Keratinocyte (primary cell): ENCODE measurements at regions not wholly inside any gene's neighbourhood (a gene's known extent, or its start where the extent isn't known, plus 50 kb on each side); places are given as distances from the start of the nearest gene placed in this dataset.

Source experiments
- CTCF ChIP-seq, 3 experiments: IDR thresholded peaks in 1 of 3; conservative IDR thresholded peaks in 1 of 3; optimal IDR thresholded peaks in 1 of 3; 2 replicates in 2 of 3; 3 replicates in 1 of 3; pipeline versions ENCODE3 to v1.5.1; 2011; ENCODE audit warnings: low read length in 3 of 3, mild to moderate bottlenecking in 3 of 3, moderate library complexity in 2 of 3, control low read depth in 1 of 3, inconsistent platforms in 1 of 3; ENCODE audit not compliant: insufficient read depth in 2 of 3; ENCODE audit errors: extremely low read depth in 1 of 3
- EZH2 ChIP-seq: IDR thresholded peaks from one replicate; pipeline ENCODE4 v1.6.1; 2012; ENCODE audit warnings: inconsistent platforms, mild to moderate bottlenecking, low read length, moderate library complexity

GRCh38 chr3:99481561-99481960, 156.8 kb upstream of the COL8A1 start:
- no peak for TF ChIP-seq CTCF (optimal IDR thresholded peaks at IDR 0.05 in 1 of 3, IDR thresholded peaks at IDR 0.05 in 1 of 3, conservative IDR thresholded peaks at IDR 0.05 in 1 of 3; ENCODE audit: extremely low read depth in 1 of 3, insufficient read depth in 2 of 3, low read length in 3 of 3)
- TF ChIP-seq EZH2 = no peak
